Neutrophil (primary cell): ENCODE measurements at regions not wholly inside any gene's neighbourhood (a gene's known extent, or its start where the extent isn't known, plus 50 kb on each side); places are given as distances from the start of the nearest gene placed in this dataset.

Experiments used
- H3K27ac ChIP-seq: fragments of 200-600 bp; sonication (generic); 2 replicates; pipeline ENCODE4 v1.5.1; 2016; ENCODE audit warnings: mild to moderate bottlenecking, moderate library complexity
- H3K27me3 ChIP-seq: fragments of 200-600 bp; sonication (generic); 2 replicates; pipeline ENCODE4 v1.6.0; 2016; ENCODE audit warnings: mild to moderate bottlenecking
- H3K36me3 ChIP-seq: fragments of 200-600 bp; sonication (generic); 2 replicates; pipeline ENCODE4 v1.5.1; 2017
- H3K4me1 ChIP-seq, 2 experiments: fragments of 200-600 bp in 1 of 2; sonication (generic) in 1 of 2; 1 replicate in 1 of 2; 2 replicates in 1 of 2; pipeline versions ENCODE4 v1.5.1 to v1.6.1; 2013 to 2016; ENCODE audit warnings: low read depth in 1 of 2, low read length in 1 of 2, mild to moderate bottlenecking in 1 of 2, moderate library complexity in 1 of 2; ENCODE audit not compliant: control insufficient read depth in 1 of 2, insufficient read depth in 1 of 2
- H3K4me3 ChIP-seq, 2 experiments: fragments of 200-600 bp in 1 of 2; sonication (generic) in 1 of 2; 1 replicate in 1 of 2; 2 replicates in 1 of 2; pipeline ENCODE4 v1.5.1; 2013 to 2016; ENCODE audit warnings: low read depth in 1 of 2, low read length in 1 of 2, mild to moderate bottlenecking in 1 of 2, moderate library complexity in 1 of 2
- H3K9me3 ChIP-seq: fragments of 200-600 bp; sonication (generic); 2 replicates; pipeline ENCODE4 v1.5.1; 2016
- CTCF ChIP-seq: fragments of 200-600 bp; sonication (generic); IDR thresholded peaks from 2 replicates; pipeline ENCODE4 v1.5.1; 2016; ENCODE audit warnings: antibody characterized with exemption

DNA sequence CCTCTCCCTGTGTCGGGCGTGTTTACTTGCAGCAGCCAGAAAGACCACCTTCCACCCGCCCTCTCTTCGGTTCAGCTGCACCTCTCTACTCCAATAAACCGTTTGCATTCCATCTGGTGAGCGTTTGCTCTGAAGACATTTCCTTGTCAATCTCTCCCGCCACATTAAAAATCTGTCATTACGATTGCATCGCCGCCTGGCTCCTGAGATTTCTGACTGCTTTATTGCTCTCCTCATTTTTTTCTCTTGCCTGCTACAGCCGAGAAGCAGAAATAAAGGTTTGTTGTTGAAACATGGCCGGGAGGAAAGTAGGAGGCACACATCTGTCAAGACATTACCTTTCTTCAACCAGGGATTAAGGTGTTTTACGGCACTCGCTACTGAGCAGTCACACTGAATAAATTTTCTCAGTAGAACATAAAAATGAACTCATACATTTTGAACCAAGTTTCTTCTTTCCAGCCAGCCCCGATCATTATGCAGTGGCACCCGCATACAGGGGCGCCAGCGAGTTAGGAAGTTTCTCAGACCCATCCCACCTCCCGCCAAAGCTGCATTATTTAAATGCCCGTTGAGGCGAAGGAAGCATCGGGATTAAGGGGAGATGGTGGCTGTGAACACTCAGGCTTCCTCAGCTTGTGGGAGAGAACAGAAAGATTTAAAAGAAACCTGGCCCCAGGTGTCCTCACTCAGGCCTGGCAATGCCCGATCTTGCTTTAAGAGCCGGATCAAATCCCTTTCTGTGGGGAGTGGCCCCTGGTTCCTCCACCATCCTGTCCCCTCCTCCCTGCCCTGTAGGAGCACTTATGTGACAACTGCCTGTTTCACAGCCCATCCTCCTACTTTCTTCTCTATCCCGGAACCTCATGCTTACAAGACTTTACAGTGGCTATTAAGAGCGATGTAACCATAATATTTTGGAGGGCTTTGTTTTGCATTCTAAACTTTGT is 1108.9 kb downstream of the BCL11B start:
- H3K36me3 ChIP-seq: no peaks in the 10 kb centered on the region
- H3K9me3 ChIP-seq: no peaks in the 10 kb centered on the region
- TF ChIP-seq CTCF: no peak
- H3K4me1 ChIP-seq: no peaks in the 10 kb centered on the region
- H3K27ac ChIP-seq: no peak overlapping the region
- H3K27me3 ChIP-seq: no peaks in the 10 kb centered on the region
- H3K4me3 ChIP-seq: no peak overlapping the region

DNA sequence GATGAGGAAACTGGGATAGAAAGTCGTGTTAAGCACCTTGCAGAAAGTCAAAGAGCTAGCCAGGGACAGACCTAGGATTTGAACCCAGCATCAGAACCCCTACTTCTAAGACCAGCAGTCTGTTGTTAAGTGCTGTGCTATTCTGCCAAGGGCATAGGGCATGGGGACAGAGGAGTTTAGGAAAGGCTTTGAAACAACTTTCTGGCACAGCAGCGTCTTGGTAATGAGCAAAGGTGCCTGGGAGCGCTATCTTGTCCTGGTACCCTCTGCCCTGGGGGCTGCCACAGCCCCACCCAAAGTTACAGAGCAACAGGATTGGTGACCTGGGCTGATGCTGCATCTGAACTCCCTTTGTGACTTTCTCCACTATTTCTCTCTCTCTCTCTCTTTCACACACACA is 1108.1 kb downstream of the BCL11B start:
- no peaks in the 10 kb centered on the region for H3K36me3 ChIP-seq
- H3K27me3 ChIP-seq: no peaks in the 10 kb centered on the region
- no peak overlapping the region for H3K27ac ChIP-seq
- no peak overlapping the region for H3K4me3 ChIP-seq
- no peaks in the 10 kb centered on the region for H3K4me1 ChIP-seq
- H3K9me3 ChIP-seq: no peaks in the 10 kb centered on the region
- TF ChIP-seq CTCF: no peak

DNA sequence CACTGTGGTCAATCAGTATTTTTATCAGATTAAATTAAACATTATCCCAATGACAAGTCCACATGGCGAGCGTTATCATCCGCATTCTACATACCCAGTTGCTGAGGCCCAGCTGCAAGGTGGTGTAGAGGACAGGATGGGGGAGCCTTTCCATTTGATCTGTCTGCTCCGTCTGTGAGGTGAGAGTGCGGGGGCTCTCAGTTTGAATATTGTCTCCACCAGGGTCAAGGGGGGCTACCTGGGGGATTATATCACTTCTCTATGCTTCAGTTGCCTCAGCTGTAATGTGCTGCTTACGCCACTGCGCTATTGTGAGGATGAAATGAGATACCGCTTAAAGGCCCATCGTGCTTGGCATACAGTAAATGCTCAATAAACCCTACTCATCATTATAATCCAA is 1106.0 kb downstream of the BCL11B start:
- Histone ChIP-seq H3K4me3 (no peak overlapping the region), H3K9me3 (no peaks in the 10 kb centered on the region), H3K27ac (no peak overlapping the region), H3K27me3 (no peaks in the 10 kb centered on the region), H3K4me1 (no peaks in the 10 kb centered on the region), H3K36me3 (no peaks in the 10 kb centered on the region)
- TF ChIP-seq CTCF: no peak

DNA sequence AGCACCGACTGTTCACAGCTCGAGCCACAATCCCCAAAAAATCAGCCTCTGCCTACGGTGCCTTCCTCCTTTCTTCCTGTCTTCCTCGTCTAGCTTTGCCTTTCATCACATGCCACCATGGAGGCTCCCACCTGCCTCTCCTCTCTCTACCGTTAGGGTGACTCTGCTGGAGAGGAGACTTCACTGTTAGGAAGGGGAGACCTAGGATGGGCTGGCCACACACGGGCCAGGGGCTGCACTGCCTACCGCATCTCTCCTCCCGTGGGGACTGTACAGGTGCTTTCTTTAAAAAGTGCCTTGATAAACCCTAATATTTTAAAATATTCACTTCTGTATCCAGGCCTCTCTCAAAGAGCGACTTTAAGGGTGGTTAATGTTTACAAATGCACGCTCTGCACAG is 1104.7 kb downstream of the BCL11B start:
- no peak for TF ChIP-seq CTCF
- Histone ChIP-seq H3K9me3 (no peaks in the 10 kb centered on the region), H3K27me3 (no peaks in the 10 kb centered on the region), H3K4me1 (no peaks in the 10 kb centered on the region), H3K4me3 (no peak overlapping the region), H3K36me3 (no peaks in the 10 kb centered on the region), H3K27ac (no peak overlapping the region)

DNA sequence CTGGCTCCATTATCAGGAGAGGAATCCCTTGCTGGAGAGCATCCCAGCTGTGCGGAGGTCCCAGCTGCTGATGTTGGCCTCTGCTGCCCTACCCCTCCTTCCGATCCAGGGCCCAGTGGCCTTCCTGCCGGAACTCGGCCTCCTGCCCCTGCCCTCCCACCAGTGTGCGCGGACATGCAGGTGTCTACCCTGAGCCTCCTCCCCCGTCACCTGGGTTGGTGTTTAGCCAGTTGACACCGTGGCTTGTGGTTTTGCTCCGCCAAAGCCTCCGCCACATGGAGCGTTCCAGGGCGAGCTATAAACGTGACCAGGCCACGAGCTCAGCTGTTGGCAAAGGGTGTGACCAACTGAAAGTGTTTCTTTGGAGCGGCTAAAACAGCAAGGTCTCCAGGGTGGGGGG is 1104.3 kb downstream of the BCL11B start:
- TF ChIP-seq CTCF: no peak
- Histone ChIP-seq H3K27me3 (no peaks in the 10 kb centered on the region), H3K36me3 (no peaks in the 10 kb centered on the region), H3K9me3 (no peaks in the 10 kb centered on the region), H3K27ac (no peak overlapping the region), H3K4me3 (no peak overlapping the region), H3K4me1 (no peaks in the 10 kb centered on the region)
